RWPE2 (cell line): ENCODE measurements at regions not wholly inside any gene's neighbourhood (a gene's known extent, or its start where the extent isn't known, plus 50 kb on each side); places are given as distances from the start of the nearest gene placed in this dataset.

Source experiments
- ATAC-seq: fragments of 200-7000 bp; cut with Tn5 transposase; 3 replicates; pipeline ENCODE4 v1.9.1; 2021; ENCODE audit warnings: low read depth
- DNase-seq: peaks from one replicate; pipeline ENCODE4 v3.0.0-alpha.2; 2020; ENCODE audit warnings: low spot score
- H3K27ac ChIP-seq: fragments of 450-650 bp; 2 replicates; pipeline ENCODE4 v1.5.1; 2017; ENCODE audit warnings: mild to moderate bottlenecking; ENCODE audit not compliant: poor library complexity, severe bottlenecking
- H3K27me3 ChIP-seq: fragments of 250-450 bp; sonication (Bioruptor Pico); 2 replicates; pipeline ENCODE4 v1.5.1; 2021; ENCODE audit warnings: mild to moderate bottlenecking, moderate library complexity; ENCODE audit not compliant: insufficient read depth, poor library complexity, severe bottlenecking
- H3K36me3 ChIP-seq: fragments of 250-450 bp; sonication (Bioruptor Pico); 2 replicates; pipeline ENCODE4 v1.5.1; 2020; ENCODE audit warnings: low read depth, mild to moderate bottlenecking, moderate library complexity
- H3K4me1 ChIP-seq: fragments of 250-450 bp; sonication (Bioruptor Pico); 2 replicates; pipeline ENCODE4 v1.5.1; 2021; ENCODE audit warnings: mild to moderate bottlenecking, moderate library complexity; ENCODE audit not compliant: insufficient read depth, poor library complexity, severe bottlenecking
- H3K4me3 ChIP-seq: fragments of 250-450 bp; sonication (Bioruptor Pico); 2 replicates; pipeline ENCODE4 v1.5.1; 2021; ENCODE audit warnings: mild to moderate bottlenecking, moderate library complexity; ENCODE audit not compliant: severe bottlenecking
- H3K9me3 ChIP-seq: fragments of 250-450 bp; sonication (Bioruptor Pico); 2 replicates; pipeline ENCODE4 v1.5.1; 2021; ENCODE audit warnings: mild to moderate bottlenecking, moderate library complexity; ENCODE audit not compliant: severe bottlenecking
- CTCF ChIP-seq: fragments of 450-650 bp; IDR thresholded peaks from one replicate; pipeline ENCODE4 v1.5.1; 2017; ENCODE audit warnings: mild to moderate bottlenecking, moderate library complexity; ENCODE audit not compliant: poor library complexity, severe bottlenecking

GRCh38 chr4:81827577-81828202 is 356.0 kb upstream of the RASGEF1B start:
- no peaks in the 10 kb centered on the region for H3K36me3 ChIP-seq
- no peak for TF ChIP-seq CTCF
- no peaks in the 10 kb centered on the region for H3K27me3 ChIP-seq
- no peaks in the 10 kb centered on the region for H3K4me1 ChIP-seq
- no peak overlapping the region for H3K4me3 ChIP-seq
- no peak overlapping the region for H3K27ac ChIP-seq
- ATAC-seq (no peak), DNase-seq (no peak)
- no peaks in the 10 kb centered on the region for H3K9me3 ChIP-seq

- H3K9me3 ChIP-seq, result no peaks in the 10 kb centered on the region
- TF ChIP-seq CTCF, result no peak
- no peaks in the 10 kb centered on the region for H3K36me3 ChIP-seq
- H3K27ac ChIP-seq, result no peak overlapping the region
- H3K27me3 ChIP-seq, result no peaks in the 10 kb centered on the region
- H3K4me1 ChIP-seq, result no peaks in the 10 kb centered on the region
- DNase-seq (no peak), ATAC-seq (no peak)
- H3K4me3 ChIP-seq, result no peak overlapping the region
Measured at GRCh38 chr4:81826817-81827424, 355.2 kb upstream of the RASGEF1B start.

- Histone ChIP-seq H3K4me3 (no peak overlapping the region), H3K27me3 (no peaks in the 10 kb centered on the region), H3K4me1 (no peaks in the 10 kb centered on the region), H3K36me3 (no peaks in the 10 kb centered on the region), H3K9me3 (no peaks in the 10 kb centered on the region), H3K27ac (no peak overlapping the region)
- no peak for TF ChIP-seq CTCF
- ATAC-seq (no peak), DNase-seq (no peak)
Measured at GRCh38 chr4:81826335-81826734, 354.6 kb upstream of the RASGEF1B start.

GRCh38 chr4:81818385-81818920 is 346.7 kb upstream of the RASGEF1B start:
- no peak overlapping the region for H3K27ac ChIP-seq
- no peaks in the 10 kb centered on the region for H3K9me3 ChIP-seq

More at GRCh38 chr4:81818385-81818920, 346.7 kb upstream of the RASGEF1B start:
- Histone ChIP-seq H3K4me1 (no peaks in the 10 kb centered on the region), H3K36me3 (no peaks in the 10 kb centered on the region), H3K27me3 (no peaks in the 10 kb centered on the region), H3K4me3 (no peak overlapping the region)
- ATAC-seq (no peak), DNase-seq (no peak)
- TF ChIP-seq CTCF, result no peak
